Chondrocyte (in vitro differentiated cells): ENCODE measurements at regions not wholly inside any gene's neighbourhood (a gene's known extent, or its start where the extent isn't known, plus 50 kb on each side); places are given as distances from the start of the nearest gene placed in this dataset.

Source experiments
- DNase-seq: peaks from one replicate; pipeline ENCODE4 v3.0.0; 2021; ENCODE audit warnings: mixed read lengths, low spot score
- H3K27ac Mint-ChIP-seq: one replicate; pipeline ENCODE4 v1.8.0; 2021; ENCODE audit warnings: mild to moderate bottlenecking, moderate library complexity, mixed read lengths; ENCODE audit not compliant: unreplicated experiment
- H3K27me3 Mint-ChIP-seq: 2 replicates; pipeline ENCODE4 v1.8.0; 2021; ENCODE audit warnings: low read depth, mixed read lengths
- H3K36me3 Mint-ChIP-seq: 2 replicates; pipeline ENCODE4 v1.8.0; 2021; ENCODE audit warnings: low read depth, mixed read lengths
- H3K4me1 Mint-ChIP-seq: 2 replicates; pipeline ENCODE4 v1.8.0; 2021; ENCODE audit warnings: low read depth, mild to moderate bottlenecking, mixed read lengths
- H3K4me3 Mint-ChIP-seq: one replicate; pipeline ENCODE4 v1.8.0; 2021; ENCODE audit warnings: mild to moderate bottlenecking, moderate library complexity, mixed read lengths; ENCODE audit not compliant: unreplicated experiment
- H3K9me3 Mint-ChIP-seq: 2 replicates; pipeline ENCODE4 v1.8.0; 2021; ENCODE audit warnings: low read depth, mixed read lengths
- TF ChIP-seq, protein P1 (sequence below): fragments of 200-600 bp; sonication (generic); IDR thresholded peaks from 2 replicates; pipeline ENCODE4 v1.5.0; 2021; ENCODE audit warnings: antibody characterized with exemption, mild to moderate bottlenecking, moderate library complexity

DNA sequence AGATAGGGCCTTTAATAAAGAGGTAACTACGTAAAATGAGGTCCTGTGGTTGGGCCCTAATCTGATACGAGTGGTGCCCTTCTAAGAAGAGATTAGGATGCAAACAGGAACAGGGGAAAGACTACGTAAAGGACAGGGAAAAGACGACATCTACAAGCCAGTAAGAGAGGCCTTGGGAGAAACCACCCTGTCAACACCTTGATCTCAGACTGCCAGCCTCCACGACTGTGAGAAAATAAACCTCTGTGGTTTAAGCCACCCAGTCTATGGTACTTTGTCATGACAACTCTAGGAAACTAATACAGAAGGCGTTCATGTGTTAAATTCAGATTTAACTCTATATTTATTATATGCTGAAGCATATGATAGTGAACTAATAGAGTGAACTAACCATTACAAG lies 566.3 kb downstream of the UQCRFS1 start:
- no peak overlapping the region for H3K4me3 Mint-ChIP-seq
- H3K4me1 Mint-ChIP-seq, result no peaks in the 10 kb centered on the region
- H3K27ac Mint-ChIP-seq, result no peak overlapping the region
- DNase-seq, result no peak
- TF ChIP-seq, protein P1, sequence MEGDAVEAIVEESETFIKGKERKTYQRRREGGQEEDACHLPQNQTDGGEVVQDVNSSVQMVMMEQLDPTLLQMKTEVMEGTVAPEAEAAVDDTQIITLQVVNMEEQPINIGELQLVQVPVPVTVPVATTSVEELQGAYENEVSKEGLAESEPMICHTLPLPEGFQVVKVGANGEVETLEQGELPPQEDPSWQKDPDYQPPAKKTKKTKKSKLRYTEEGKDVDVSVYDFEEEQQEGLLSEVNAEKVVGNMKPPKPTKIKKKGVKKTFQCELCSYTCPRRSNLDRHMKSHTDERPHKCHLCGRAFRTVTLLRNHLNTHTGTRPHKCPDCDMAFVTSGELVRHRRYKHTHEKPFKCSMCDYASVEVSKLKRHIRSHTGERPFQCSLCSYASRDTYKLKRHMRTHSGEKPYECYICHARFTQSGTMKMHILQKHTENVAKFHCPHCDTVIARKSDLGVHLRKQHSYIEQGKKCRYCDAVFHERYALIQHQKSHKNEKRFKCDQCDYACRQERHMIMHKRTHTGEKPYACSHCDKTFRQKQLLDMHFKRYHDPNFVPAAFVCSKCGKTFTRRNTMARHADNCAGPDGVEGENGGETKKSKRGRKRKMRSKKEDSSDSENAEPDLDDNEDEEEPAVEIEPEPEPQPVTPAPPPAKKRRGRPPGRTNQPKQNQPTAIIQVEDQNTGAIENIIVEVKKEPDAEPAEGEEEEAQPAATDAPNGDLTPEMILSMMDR, result no peak
- H3K9me3 Mint-ChIP-seq, result no peaks in the 10 kb centered on the region
- no peaks in the 10 kb centered on the region for H3K36me3 Mint-ChIP-seq
- peaks cover 4% of the 10 kb centered on the region for H3K27me3 Mint-ChIP-seq

DNA sequence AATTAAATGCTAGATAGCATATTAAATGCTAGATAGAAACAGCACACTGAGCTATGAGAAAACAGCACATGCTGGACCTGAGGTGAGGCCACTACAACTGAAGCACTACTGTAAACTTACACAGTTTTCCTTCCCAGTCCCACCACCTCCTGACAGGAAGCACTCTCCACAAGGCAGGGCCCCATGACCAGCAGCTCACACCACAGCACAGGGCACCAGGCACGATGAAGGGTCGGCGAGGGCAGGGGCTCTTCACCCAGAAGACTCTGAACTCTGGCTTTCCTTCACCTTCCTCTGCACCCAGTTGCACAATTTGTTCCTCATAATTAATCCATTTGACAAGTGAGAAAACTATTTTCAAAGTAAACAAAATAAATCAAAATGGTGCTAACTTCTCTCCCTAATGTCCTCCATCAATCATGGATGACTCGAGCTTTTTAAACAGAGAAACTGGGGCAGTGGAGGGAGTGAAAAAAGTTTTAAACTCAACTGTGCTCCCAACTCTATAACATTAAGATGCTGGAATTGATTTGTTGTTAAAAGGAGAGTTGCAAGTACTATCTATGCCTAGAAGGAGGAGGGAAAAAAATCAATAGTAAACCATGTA lies 568.7 kb downstream of the UQCRFS1 start:
- Mint-ChIP-seq H3K9me3 (peaks cover 3% of the 10 kb centered on the region), H3K4me1 (peaks cover 2% of the 10 kb centered on the region), H3K4me3 (no peak overlapping the region), H3K36me3 (no peaks in the 10 kb centered on the region), H3K27me3 (peaks cover 2% of the 10 kb centered on the region), H3K27ac (no peak overlapping the region)
- no peak for DNase-seq
- TF ChIP-seq, protein P1, result no peak

DNA sequence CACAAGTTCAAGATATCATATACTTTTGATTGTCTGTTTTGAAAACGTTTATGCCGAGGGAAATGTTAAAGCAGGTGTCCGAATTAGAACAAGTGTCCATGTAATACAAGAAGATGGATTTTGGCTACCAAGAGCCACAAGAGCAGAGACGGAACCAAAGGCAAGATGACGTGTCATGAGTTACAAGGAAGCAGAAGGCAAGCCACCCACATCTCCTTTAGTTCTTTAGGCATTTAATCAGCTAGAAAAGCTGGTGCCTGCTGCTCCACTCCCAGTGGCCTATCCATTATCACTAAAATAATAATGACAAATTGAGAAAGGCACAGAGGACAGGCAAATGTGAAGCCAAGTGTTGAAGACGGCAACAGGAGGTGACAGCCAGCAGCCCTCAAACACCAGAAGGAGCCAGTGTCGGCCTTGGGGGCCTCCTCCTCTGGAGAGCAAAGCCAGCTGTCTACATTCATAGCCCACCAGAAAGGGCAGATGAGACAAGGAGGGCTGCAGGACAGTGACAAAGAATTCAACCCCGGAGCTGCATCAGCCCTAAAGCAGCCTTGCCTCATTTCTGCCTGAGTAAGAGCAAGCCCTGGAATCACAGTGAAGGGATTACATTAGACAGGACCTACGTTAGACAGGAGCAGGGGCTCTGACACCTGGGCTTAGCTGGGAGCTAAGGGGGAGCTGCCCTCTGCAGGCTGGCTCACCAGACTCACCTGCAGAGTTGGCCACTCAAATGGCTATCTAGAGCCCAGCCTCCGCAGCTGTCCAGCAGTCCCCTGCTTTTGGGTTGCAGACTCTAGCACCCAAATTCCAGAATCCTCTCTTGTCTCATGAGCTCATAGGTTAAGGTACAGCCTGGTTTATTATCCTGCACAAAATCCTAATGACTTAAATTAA lies 569.9 kb downstream of the UQCRFS1 start:
- Mint-ChIP-seq H3K9me3 (peaks cover 3% of the 10 kb centered on the region), H3K4me1 (peaks cover 2% of the 10 kb centered on the region), H3K36me3 (no peaks in the 10 kb centered on the region), H3K4me3 (no peak overlapping the region), H3K27me3 (peaks cover 2% of the 10 kb centered on the region), H3K27ac (no peak overlapping the region)
- DNase-seq, result no peak
- TF ChIP-seq, protein P1, result no peak

DNA sequence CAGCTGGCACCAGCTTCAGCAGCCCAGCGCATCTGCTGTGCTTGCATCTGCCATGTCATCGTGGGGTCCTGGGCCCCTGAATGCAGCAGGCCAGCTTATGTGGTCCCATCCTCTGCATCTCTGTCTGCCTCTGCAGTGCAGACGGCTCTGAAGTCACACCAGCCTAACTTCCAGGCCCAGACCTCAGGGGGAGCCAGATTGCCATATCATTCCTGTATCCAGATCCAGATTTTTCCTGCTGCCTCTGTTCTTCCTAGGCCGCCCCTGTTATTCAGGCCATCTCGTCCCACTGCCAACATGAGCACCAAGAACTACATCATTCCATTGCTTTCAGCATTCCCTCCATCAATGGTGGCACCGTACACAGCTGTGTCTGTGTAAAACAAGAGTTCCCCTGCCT lies 571.6 kb downstream of the UQCRFS1 start:
- Mint-ChIP-seq H3K9me3 (peaks cover 8% of the 10 kb centered on the region), H3K4me3 (no peak overlapping the region), H3K27me3 (peaks cover 2% of the 10 kb centered on the region), H3K27ac (no peak overlapping the region), H3K36me3 (no peaks in the 10 kb centered on the region), H3K4me1 (peaks cover 2% of the 10 kb centered on the region)
- TF ChIP-seq, protein P1, result no peak
- DNase-seq, result no peak

DNA sequence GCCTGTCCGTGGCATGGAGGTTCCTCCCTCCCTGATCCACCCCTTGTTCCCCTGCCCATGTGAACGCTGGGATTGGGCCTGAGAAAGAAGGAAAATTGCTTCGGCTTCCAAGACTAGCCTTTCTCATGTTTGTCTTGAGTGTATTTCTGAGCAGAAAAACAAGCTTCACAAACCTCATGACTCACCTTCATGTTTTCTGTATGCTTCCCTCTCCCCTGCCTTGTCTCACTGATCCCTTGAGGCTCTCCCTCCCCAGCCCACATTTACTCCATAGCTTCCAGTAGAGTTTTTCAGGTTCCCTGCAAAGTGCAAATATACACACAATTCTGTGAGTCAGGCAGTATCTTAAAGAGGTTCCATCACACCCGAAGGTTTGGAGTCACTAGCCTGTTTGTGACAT lies 572.4 kb downstream of the UQCRFS1 start:
- Mint-ChIP-seq H3K27me3 (peaks cover 2% of the 10 kb centered on the region), H3K9me3 (peaks cover 8% of the 10 kb centered on the region), H3K4me3 (no peak overlapping the region), H3K36me3 (no peaks in the 10 kb centered on the region), H3K4me1 (peaks cover 2% of the 10 kb centered on the region), H3K27ac (no peak overlapping the region)
- no peak for DNase-seq
- TF ChIP-seq, protein P1, result no peak
